HG02970 (cell line): ENCODE measurements at regions not wholly inside any gene's neighbourhood (a gene's known extent, or its start where the extent isn't known, plus 50 kb on each side); places are given as distances from the start of the nearest gene placed in this dataset.
"Not testable (repeated sequence)": the region's sequence is repeated elsewhere in the genome, so short reads cannot be mapped to it uniquely, and the experiment has no call there.

Experiments used
- ATAC-seq: cut with Tn5 transposase; IDR thresholded peaks from one replicate; pipeline ENCODE4 v1.9.1; 2021; ENCODE audit warnings: mild to moderate bottlenecking, moderate library complexity, moderate number of reproducible peaks; ENCODE audit not compliant: unreplicated experiment, low FRiP score

GRCh38 chr11:104781037-104781436 is 117.2 kb downstream of the CASP12 start:
- ATAC-seq: no peak

DNA sequence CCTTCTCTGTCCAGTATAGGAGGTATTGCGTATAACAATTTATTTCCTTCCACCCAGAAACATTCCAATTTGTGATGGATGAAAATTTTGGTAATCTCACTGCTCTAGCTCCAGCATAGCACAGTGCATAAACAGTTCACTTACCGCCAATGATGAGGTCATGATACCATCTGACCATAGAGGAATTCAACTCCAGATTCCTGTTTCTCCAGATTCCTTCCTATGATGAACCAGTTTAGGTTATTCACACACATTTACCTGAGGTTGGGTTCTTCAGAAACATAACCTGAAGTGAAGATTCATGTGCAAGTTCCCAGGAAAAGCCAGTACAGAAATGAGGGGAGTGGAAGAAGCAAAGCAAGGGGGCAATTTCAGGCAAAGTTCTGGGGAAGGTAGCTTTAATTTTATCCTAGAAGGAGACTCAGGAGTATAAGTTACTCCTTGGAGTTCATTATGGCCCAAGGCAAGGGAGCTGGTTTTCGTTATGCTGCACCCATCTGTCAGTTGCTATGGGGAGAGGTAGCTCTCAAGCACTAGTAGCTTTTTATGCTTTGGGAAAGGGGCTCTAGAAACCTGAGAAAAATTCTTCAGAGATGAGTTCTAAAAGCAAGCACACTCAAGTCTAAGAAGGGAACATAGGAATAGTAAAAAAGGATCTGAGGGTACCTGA is 121.6 kb downstream of the CASP12 start:
- no peak for ATAC-seq

DNA sequence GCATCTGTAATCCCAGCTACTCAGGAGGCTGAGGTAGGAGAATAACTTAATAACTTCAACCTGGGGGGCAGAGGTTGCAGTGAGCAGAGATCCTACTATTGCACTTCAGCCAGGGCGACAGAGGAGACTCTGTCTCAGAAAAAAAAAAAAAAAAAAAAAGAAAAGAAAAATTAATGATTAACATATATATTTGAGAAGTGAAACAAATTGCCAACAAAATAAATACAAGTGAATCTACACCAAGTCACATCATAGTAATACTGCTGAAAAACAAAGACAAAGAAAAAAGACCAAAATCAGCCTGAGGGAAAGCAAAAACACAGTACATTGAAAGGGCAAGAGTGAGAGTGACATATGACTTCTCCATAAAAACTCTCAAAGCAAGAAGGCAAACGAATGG is 123.7 kb downstream of the CASP12 start:
- ATAC-seq: no peak

- no peak for ATAC-seq
Measured at GRCh38 chr11:104772806-104773241, 125.4 kb downstream of the CASP12 start.

DNA sequence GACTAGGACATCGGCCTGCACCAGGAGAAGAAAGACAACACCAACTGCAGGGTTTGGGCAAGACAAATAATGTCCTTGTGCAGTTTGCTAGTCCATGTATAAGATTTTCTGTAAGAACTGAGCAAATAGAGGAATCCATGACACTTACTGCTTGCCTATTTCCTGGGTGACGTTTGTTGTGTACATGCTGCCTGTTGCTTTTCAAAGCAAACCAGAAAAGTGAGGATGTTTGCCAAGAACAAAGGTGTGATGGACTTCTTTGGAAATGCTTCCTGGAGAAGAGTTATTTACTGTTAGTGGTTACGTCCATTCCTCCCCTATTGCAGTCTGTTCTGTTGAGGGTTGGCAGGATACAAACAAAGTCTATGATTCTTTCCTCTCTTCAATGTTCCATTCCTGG is 126.5 kb downstream of the CASP12 start:
- no peak for ATAC-seq

- not testable (repeated sequence) for ATAC-seq
Measured at GRCh38 chr11:104771046-104771445, 127.2 kb downstream of the CASP12 start.

- ATAC-seq: no peak
Measured at GRCh38 chr11:104765401-104766095, 132.7 kb downstream of the CASP12 start.

GRCh38 chr11:104764710-104765045 is 133.6 kb downstream of the CASP12 start:
- ATAC-seq: no peak

- ATAC-seq: no peak
Measured at GRCh38 chr11:104763930-104764709, 134.1 kb downstream of the CASP12 start.

DNA sequence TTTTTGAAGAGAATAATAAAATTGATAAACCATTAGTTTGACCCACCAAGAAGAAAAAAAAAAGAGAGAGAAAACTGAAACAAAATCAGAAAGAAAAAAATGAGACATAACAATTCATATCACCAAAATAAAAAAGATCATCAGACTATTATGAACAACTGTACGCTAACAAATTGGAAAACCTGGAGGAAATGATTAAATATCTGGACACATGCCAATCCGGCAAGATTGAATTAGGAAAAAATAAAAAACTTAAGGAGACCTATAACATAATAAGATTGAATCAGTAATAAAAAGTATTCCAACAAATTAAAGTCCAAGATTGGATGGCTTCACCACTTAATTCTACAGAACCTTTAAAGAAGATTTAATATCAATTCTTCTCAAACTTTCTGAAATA is 136.7 kb downstream of the CASP12 start:
- ATAC-seq: no peak

GRCh38 chr11:104759464-104759863 is 138.8 kb downstream of the CASP12 start:
- ATAC-seq: no peak

- no peak for ATAC-seq
Measured at GRCh38 chr11:104738918-104739317, 159.3 kb downstream of the CASP12 start.

GRCh38 chr11:104738208-104738607 is 160.1 kb downstream of the CASP12 start:
- ATAC-seq: no peak

DNA sequence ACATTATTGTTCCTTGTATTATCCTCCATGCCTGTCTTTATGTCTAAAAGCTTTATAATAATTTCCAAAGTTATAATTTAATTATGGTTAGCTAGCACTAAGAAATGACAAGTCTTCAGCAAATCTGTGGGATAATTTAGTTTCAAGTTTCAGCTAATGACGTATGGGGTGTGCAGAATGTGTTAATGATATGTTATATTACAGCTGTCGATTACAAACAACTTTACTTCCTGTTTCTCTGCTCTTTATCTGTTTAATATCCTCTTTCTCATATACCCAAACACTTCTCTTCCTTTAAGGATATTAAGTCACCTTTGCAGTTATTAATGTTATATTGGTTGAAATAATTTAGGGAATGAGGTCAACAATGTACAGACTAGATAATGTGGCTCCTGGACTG is 161.8 kb downstream of the CASP12 start:
- ATAC-seq: no peak

- no peak for ATAC-seq
Measured at GRCh38 chr11:104734998-104735397, 163.3 kb downstream of the CASP12 start.

GRCh38 chr11:104731890-104732289 is 166.4 kb downstream of the CASP12 start:
- ATAC-seq: no peak

DNA sequence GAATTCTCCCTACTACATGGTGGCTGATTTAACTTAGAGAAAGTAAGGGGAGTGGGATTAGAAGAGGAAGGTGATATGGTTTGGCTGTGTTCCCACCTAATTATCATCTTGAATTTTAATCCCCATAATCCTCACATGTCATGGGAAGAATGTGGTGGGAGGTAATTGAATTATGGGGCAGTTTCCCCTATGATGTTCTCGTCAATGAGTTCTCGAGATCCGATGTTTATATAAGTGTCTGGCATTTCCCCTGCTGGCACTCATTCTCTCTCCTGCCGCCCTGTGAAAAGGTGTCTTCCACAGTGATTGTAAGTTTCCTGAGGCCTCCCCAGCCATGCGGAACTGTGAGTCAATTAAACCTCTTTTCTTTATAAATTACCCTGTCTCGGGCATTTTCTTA is 169.3 kb downstream of the CASP12 start:
- no peak for ATAC-seq

GRCh38 chr11:104727768-104728167 is 170.5 kb downstream of the CASP12 start:
- no peak for ATAC-seq

DNA sequence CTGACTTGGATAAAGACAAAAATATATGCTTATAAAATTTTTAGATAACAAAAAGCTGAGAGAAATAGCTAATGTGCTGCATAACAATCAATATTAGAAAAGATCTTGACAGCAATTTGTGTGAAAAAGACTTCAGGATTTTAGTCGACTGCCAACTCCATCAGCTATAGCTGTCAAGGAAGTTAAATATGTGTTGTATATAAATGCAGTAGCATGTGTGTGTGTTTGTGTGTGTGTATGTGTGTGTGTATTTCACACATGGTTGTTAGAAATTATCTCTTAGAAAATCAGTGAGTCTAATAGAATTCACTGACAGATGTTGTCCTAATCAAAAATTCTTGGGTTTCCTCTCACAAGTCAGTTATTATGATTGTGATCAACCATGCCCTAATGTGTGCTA is 171.2 kb downstream of the CASP12 start:
- no peak for ATAC-seq

GRCh38 chr11:104725796-104726408 is 172.4 kb downstream of the CASP12 start:
- ATAC-seq: no peak

DNA sequence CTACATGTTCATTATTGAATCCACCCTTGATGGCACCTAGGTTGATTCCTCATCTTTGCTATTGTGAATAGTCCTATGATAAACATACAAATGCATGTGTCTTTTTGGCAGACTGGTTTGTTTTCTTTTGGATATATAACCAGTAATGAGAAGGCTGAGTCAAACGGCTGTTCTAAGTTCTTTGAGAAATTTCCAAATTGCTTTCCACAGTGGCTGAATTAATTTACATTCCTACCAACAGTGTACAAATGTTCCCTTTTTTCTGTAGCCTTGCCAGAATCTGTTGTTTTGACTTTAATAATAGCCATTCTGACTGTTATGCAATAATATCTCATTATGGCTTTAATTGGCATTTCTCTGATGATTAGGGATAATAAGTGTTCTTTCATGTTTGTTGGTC is 184.9 kb downstream of the CASP12 start:
- ATAC-seq: no peak
